ENCODE measurements at regions not wholly inside any gene's neighbourhood (a gene's known extent, or its start where the extent isn't known, plus 50 kb on each side); places are given as distances from the start of the nearest gene placed in this dataset.
"Not testable (repeated sequence)": the region's sequence is repeated elsewhere in the genome, so short reads cannot be mapped to it uniquely, and the experiment has no call there.

- no peak for TF ChIP-seq CTCF (conservative IDR thresholded peaks at IDR 0.05; ENCODE audit: low read depth, low read length)
- H3K4me3 ChIP-seq (ENCODE audit: low read depth, low read length): no peak overlapping the region
- DNase-seq (ENCODE audit: low read depth): no peak
Measured at GRCh38 chr16:22693638-22694340, 120.2 kb upstream of the HS3ST2 start.

GRCh38 chr16:22694887-22695382 lies 119.0 kb upstream of the HS3ST2 start:
- no peak for TF ChIP-seq CTCF (conservative IDR thresholded peaks at IDR 0.05; ENCODE audit: low read depth, low read length)
- peak; percentile 85 for DNase-seq (ENCODE audit: low read depth)
- H3K4me3 ChIP-seq (ENCODE audit: low read depth, low read length): no peak overlapping the region

- DNase-seq (ENCODE audit: low read depth); H3K4me3 ChIP-seq (ENCODE audit: low read depth, low read length): not testable (repeated sequence)
Measured at GRCh38 chr16:22695773-22696172, 118.2 kb upstream of the HS3ST2 start.

- no peak for DNase-seq (ENCODE audit: low read depth)
- H3K4me3 ChIP-seq (ENCODE audit: low read depth, low read length): no peak overlapping the region
- no peak for TF ChIP-seq CTCF (conservative IDR thresholded peaks at IDR 0.05; ENCODE audit: low read depth, low read length)
Measured at GRCh38 chr16:22699356-22699755, 114.6 kb upstream of the HS3ST2 start.

GRCh38 chr16:22705799-22706198 lies 108.2 kb upstream of the HS3ST2 start:
- no peak for TF ChIP-seq CTCF (conservative IDR thresholded peaks at IDR 0.05; ENCODE audit: low read depth, low read length)
- no peak for DNase-seq (ENCODE audit: low read depth)
- H3K4me3 ChIP-seq (ENCODE audit: low read depth, low read length): no peak overlapping the region

GRCh38 chr16:22710326-22710725 lies 103.6 kb upstream of the HS3ST2 start:
- H3K4me3 ChIP-seq (ENCODE audit: low read depth, low read length): no peak overlapping the region
- no peak for TF ChIP-seq CTCF (conservative IDR thresholded peaks at IDR 0.05; ENCODE audit: low read depth, low read length)
- DNase-seq (ENCODE audit: low read depth): no peak

- no peak for DNase-seq (ENCODE audit: low read depth)
Measured at GRCh38 chr16:22711847-22712246, 102.1 kb upstream of the HS3ST2 start.

More at GRCh38 chr16:22711847-22712246, 102.1 kb upstream of the HS3ST2 start:
- no peak for TF ChIP-seq CTCF (conservative IDR thresholded peaks at IDR 0.05; ENCODE audit: low read depth, low read length)
- H3K4me3 ChIP-seq (ENCODE audit: low read depth, low read length): no peak overlapping the region
